ENCODE measurements at regions not wholly inside any gene's neighbourhood (a gene's known extent, or its start where the extent isn't known, plus 50 kb on each side); places are given as distances from the start of the nearest gene placed in this dataset.

GRCh38 chr5:125189531-125189941 is 443.1 kb upstream of the ZNF608 start:
- no peak for DNase-seq

GRCh38 chr5:125190232-125191087 is 444.0 kb upstream of the ZNF608 start:
- no peak for DNase-seq

DNA sequence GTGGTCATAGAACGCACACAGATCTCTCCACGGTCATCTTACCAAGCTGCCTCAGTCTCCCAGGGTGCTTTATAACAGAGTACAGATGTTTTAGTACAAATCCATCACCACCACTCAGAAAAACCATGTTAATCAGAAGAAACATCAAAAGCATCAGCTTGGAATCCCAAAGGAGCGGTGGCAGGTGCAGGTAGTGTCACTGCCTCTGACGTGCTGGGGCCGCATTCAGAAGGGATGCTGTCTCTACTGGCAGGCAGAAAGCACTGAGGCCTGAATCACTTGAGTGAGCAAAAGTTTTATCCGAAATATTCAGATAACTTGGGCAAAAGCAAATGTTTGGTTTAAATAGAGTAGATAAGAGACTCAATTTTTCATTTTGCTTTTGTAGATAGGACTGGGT is 448.4 kb upstream of the ZNF608 start:
- DNase-seq, result no peak

DNA sequence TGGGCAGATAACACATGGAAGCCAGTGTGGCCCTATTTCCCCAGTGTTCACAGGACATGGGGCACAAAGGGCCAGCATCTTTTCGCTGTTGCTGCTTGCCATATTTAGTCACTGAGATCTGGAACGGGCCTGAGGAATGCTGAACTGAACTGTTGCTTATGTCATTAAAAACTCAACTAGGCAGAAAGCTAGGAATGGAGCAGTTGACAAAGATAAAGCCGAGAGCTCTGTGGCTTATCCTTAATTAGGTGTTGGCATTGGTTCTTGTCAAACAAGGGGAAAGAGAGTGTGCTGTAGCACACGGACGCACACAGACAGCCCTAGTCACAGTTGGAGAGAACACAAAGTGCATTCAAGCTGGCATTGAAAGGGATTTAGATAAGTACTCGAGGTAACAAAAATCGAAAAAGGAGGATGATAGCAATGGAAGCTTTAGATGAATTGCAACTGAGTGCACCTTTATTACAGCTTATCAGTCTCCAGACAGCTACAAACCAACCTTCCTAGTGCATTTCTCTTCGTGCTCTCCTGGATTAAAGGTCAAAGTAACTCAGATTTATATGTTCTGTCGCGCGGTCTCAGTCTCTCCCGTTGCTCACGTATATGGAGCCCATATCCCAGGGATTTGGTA is 450.2 kb upstream of the ZNF608 start:
- DNase-seq, result no peak

- no peak for DNase-seq
These were observed 450.9 kb upstream of the ZNF608 start for GRCh38 chr5:125197321-125197720.

DNA sequence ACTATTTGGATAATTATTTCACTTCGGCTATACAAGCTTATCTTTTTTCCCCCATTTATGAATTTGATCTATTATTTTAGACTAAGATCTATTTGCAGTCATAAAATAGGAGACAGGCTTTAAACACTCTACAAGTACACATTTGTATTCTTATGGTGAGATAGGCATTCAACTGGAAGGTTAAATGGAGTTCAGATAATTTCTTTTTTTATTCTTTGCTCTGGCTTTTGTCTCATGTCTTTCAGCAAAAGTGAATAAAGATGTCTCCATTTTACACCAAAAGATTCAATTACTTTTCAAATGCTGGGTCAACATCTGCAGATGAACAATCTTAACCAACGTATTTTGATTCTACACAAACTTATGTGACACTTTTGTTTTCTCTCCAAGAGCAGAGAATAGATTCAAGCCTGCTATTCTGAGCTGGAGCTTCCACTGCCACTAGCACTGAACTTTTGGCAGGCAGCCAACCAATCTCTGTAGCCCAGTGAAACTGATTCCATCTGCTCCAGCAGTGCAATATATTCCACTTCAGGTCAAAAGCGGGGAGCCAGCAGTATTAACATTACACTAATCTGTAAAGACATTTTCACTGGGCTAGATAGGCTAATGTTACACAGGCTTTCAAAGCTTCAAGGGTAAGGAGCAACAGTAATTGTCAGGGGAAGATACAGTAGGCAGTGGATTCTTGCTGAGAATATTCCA is 452.0 kb upstream of the ZNF608 start:
- peak; percentile 80 for DNase-seq

DNA sequence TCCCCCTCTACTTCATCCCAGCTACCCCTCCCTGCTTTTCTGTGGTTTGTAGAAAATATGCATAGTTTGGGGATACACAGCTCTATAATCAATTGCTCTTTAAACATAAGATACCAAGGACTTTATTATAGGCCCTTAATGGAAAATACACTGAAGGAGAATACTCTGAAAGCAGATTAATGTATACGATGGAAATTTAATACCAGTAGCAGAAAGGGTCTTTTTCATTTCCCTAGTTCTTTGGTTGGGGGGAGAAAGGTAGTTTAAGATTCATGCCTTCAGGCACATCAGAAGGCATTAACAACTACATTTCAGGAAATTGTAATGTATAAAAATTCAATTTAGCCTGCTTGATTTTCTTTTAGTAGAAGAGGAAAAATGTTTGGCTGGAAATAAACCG is 452.9 kb upstream of the ZNF608 start:
- no peak for DNase-seq

DNA sequence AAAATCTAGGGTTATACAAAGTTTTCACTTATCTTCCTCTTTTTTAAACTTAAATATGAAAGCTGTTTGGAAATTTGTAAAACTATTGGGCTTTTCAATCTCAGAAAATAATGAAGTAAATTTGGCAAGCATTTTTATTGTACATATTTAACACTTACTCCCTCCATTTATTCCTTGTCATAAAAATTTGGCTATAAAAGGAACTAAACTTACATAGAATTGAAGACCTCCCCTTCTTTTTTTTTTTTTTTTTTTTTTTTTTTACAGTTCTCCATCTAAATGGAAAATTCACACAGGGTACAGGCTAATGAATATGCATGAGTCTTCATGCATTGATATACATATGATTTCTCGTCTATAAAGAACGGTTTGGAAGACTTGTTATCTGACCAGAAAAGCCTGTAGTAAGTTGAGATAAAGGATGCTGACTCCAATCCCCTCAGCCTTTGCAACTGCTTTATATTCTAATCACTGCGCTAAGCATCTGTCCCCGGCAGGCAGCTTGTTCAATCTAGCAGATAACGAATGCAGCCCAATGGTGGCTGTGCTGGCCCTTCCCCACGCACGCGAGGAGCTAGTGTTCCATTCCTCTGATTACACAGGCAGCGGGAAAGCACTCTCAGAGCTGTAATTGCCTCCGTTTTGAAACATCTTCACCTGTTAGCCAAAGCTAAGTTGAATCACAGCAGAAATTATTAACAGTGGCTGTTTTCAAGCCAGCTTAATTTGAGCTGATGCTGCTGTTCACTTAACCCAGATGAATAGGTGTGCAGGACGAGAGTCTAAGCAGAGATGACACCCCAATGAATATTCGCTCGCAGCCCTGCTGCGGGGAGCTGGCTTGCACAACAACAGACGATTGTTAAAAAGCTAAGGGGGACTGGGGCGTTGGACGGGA is 453.8 kb upstream of the ZNF608 start:
- DNase-seq, result no peak

GRCh38 chr5:125200866-125201373 is 454.5 kb upstream of the ZNF608 start:
- no peak for DNase-seq

GRCh38 chr5:125201446-125202052 is 455.1 kb upstream of the ZNF608 start:
- DNase-seq, result no peak

DNA sequence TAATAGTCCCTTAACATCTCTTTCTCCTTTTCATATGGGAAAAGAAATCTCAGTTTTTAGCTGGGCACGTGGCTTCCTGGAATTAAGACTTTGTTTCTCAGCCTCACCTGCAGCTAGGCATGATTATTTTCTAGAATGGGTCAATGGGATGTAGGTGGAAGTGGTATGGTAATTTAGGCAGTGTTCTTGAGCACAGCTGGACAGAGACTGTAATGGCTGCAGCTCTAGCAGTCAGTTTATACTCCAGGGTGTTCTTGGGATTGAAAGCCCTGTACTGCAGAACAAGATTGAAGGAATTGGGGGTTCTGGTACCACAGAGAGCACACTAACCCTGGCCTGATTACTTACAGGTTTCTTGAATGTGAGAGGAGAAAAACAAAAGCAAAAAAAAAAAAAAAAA is 455.9 kb upstream of the ZNF608 start:
- DNase-seq, result no peak

DNA sequence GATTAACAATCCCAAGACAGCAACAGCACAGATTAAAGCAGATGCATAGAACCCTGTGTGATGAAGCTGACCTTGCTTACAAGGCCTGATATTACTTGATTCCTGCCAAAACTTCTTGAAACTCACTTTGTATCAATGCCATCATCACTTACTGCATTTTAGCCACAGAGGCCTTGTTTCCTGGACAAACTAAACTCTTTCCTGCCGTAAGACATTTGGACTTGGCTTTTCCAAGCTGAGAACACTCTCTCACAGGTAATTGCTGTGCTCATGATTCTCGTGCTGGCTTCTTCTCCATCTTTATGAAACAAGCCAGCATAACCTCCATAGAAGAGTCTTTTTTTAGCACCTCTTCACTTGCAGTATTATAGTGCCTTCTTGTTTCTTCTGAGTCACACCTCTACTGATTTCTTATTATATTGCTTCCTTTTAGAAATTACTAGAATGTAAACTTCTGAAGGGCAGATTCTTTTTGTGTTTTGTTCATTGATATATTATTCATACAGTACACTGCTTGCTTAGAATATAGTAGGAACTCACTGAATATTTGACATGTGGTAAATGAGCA is 456.5 kb upstream of the ZNF608 start:
- DNase-seq, result no peak

- no peak for DNase-seq
These were observed 457.5 kb upstream of the ZNF608 start for GRCh38 chr5:125203912-125204311.

- no peak for DNase-seq
These were observed 459.3 kb upstream of the ZNF608 start for GRCh38 chr5:125205601-125206225.

DNA sequence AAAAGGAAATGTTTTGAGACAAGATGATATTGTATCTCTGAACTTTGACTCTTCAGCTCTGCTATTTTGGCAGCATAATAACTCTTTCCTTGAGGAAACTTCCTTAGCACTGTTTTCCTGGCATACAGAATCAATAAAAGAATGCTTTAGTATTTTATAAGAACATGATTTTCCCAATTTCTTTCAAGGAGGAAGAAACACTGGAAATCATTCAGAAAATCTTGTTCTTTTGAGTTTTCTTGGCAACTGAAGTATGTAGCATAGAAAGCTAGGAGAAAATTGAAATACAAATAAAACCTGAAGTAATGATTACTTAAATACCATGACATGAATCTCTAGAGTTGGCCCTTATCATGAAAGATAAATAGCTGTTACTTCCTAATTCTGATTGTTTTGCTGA is 461.4 kb upstream of the ZNF608 start:
- DNase-seq, result no peak

DNA sequence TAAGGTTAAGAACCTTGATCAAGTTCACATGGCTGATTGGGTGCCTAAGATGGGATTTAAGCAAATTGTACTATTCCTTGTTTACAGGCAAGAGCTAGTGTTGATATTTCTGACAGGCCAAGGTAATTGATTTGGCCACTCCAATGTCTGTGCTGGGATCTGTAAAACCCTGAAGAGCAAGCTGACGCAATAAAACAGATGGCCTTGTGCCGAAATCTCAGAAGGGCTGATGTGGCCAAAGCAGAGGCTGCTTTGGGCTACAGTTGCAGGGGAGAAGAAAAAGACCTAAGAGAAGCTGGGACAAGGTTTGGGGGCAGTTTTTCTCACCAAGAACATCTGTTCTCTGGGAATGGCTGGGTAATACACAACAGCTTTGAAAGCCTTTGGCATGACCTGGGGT is 463.2 kb upstream of the ZNF608 start:
- no peak for DNase-seq

DNA sequence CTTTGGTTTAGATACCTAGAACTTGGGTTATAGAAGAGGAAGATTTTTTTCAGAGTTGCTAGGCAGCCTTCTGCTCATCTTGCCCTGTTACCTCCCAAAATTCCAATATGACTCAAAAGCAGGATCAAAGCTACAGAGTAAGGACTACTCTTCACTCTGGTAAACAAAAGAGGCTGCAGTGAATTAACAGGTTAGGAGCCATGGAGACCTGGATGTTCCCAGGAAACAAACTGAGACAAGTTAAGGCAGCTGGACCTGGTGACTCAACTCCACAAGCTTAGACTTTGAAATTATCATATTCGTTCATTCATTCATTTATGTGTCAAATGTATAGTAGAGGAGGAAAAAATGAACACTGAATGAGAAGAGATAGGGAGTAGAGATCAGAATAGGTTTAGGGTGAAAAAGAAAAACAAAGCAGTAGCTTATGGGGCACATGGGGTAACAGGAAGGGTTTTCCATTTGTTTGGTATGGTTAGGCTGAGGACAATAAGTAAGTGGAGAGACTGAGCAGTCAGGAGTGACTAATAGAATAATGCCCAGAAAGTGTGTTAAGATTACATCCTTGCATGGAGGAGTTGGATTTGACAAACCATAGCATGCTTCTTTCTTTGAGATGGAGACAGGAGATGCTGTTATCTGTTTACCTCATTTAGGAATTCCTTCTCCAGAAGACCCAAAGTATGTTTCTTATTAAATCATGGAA is 464.0 kb upstream of the ZNF608 start:
- no peak for DNase-seq

DNA sequence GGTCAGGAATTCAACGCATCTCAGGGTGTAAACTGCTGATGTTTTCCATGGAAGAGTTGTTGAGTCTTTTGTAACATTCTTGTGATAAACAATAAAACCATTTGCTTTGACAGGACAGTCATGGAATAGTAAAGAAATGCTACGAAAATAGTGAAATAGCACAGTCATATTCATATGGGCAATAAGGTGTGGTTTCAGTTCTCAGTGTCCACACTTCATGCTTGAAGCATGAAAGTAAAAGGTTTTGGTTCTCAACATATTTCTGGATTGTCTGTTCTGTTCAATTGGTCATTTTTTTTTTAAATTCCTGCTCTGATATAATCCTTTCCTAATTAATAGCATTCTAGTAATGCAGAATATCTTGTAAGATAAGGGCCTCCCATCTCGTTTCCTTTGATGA is 467.6 kb upstream of the ZNF608 start:
- no peak for DNase-seq

GRCh38 chr5:125215593-125215992 is 469.2 kb upstream of the ZNF608 start:
- no peak for DNase-seq

- no peak for DNase-seq
These were observed 473.3 kb upstream of the ZNF608 start for GRCh38 chr5:125219710-125220109.

- no peak for DNase-seq
These were observed 473.8 kb upstream of the ZNF608 start for GRCh38 chr5:125220284-125220683.
